GM19025 (cell line): ENCODE measurements at regions not wholly inside any gene's neighbourhood (a gene's known extent, or its start where the extent isn't known, plus 50 kb on each side); places are given as distances from the start of the nearest gene placed in this dataset.
"Not testable (repeated sequence)": the region's sequence is repeated elsewhere in the genome, so short reads cannot be mapped to it uniquely, and the experiment has no call there.

ENCODE experiments used
- ATAC-seq: cut with Tn5 transposase; IDR thresholded peaks from one replicate; pipeline ENCODE4 v1.9.1; 2021; ENCODE audit warnings: mild to moderate bottlenecking, low read depth, moderate library complexity; ENCODE audit not compliant: unreplicated experiment

DNA sequence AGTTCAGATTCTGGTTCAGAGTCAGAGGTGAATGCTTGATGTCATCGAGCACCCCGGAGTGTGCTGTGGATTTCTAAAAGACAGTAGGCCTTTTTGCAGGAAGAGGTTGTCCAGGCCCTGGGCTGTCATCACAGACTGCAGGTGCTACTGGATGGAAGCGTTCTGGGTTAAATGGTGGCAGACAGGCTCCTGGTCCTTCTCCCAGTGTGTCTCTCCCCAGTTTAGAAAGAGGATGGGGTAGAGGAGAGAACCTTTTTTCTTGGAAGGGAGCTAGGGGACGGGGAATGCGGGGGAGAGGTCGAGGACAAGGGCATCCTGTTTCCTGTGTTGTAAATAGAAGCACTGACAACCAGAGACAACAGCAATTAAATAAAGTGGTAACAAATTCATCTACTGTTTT, 102.3 kb upstream of the NUDT6 start:
- no peak for ATAC-seq

GRCh38 chr4:123025398-123025797, 103.0 kb upstream of the NUDT6 start:
- ATAC-seq = no peak

DNA sequence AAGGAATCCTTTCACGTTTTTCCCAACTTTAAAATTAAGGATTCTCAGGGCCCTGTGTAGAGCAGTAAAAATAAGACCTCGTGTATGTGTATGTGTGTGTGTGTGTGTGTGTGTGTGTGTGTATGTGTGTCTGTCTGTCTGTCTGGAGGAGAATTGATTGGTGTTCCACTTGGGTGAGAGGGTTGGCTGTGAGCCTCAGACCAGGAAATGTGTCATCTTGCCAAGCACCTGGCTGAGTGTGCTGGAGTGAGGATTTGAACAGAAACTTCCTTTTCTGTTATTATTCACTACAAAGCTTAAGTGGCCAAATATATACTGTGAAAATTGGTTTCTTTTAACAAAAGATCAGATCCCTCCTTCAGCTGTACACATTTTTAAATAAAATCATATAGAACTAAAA, 103.6 kb upstream of the NUDT6 start:
- not testable (repeated sequence) for ATAC-seq

DNA sequence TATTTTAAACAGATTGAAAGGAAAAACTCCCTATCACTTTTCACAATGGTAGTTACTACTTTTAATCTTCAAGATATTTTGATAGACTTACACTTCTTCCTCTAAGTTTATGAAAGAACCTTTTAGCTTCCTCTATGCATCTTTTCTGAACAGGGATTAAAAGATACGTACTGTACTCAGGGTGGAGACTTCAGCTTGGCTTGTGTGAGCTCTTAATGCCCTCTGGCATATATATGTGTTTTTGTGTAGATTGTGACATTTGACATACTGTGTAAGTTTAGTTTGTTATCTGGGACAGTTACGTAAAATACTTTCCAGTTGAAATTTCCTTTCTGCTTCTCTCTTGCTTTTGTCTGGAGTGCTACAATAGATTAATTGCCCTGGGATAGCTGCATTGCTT, 109.3 kb upstream of the NUDT6 start:
- ATAC-seq = no peak

DNA sequence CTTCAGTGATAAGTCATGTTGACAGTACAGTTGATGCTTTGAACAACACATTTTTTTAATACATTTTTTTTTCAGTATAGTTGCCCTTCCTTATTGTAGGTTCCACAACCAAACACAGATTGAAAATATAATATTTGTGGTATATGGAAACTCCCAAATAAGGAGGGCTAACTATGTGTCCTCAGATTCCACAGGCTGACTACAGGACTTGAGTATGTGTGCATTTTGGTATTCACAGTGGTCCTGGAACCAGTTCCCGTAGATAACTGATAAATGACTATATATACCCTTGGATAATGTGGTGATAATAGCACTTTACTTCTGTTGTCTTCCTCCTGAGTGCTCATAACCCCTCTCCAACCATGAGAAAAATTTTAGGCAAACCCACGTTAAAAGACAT, 111.6 kb upstream of the NUDT6 start:
- no peak for ATAC-seq

DNA sequence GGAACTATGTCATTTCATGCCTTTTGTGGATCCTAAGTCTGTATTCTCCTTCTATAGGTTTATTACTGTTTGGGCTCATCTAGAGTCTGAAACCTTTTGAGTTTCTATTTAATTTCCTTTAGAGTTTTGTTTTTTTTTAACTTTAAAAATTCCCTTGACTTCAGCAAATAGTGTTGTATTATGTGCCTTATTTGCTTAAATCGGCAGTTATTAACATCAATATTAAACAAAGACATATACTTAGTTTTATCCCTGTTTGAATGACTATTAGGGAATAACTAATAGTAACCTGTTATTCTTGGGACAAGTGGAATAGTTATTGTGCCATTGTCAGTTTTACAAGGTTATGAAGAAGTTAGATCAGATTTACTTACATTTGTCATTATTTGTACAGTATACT, 112.8 kb upstream of the NUDT6 start:
- no peak for ATAC-seq

DNA sequence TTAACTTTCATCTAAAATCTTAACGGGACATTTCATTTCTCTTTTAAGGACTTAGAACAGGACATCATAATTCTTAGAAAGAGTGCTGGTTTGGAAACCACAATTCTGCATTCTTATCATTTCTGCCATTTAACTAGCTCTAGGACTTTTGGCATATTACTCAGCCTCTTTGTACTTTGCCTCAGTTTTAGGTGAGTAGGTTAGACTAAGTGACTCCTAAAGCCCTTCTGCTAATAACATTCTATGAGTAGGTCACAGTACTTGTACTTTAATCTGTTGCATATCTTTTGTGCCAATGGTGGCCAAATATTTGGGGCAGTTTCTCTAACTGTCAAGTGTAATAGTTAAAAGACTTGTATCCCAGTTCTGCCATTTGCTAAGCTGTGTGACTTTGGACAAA, 115.4 kb upstream of the NUDT6 start:
- no peak for ATAC-seq

DNA sequence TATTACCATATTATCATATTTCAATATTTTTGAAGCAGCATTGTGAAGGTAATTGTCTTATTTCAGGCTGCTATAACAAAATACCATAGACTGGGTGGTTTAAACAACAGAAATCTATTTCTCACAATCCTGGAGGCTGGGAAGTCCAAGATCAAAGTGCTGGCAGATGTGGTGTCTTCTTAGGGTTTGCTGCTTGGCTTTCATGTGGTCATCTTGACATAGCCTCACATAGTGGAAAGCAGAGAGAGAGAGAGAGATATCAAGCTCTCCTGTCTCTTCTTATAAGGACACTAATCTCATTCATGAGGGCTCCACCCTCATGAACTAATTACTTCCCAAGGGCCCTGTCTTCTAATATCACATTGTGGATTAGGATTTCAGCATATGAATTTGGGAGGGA, 119.7 kb upstream of the NUDT6 start:
- no peak for ATAC-seq

- ATAC-seq = no peak
Observed at GRCh38 chr4:123043013-123043412, 120.6 kb upstream of the NUDT6 start.

DNA sequence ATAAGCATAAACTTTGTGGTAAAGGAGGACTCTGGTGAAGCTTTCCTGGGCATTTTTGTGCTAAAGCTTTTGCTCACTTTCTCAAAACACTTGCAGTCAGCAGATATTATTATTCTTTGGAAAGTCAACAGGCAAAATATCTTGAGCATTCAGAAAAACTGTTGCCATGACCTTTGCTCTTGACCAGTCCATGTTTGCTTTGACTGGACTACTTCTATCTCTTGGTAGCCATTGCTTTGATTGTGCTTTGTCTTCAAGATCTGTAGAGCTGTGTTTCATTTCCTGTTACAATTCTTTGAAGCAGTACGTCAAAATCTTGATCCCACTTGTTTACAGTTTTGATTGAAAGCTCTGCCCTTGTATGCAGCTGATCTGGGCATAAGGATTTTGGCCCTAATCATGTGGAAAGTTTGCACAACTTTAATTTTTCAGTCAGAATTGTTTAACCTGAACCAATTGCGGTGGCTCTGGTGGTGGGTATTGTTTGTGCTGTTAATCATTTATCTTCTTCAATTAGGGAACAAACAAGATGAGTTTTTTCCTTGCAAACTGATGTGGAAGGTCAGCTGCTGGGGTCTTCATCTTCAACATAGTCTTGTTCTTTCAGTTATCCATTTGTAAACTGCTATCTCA, 121.5 kb upstream of the NUDT6 start:
- ATAC-seq = no peak

- ATAC-seq = no peak
Observed at GRCh38 chr4:123046096-123046495, 123.7 kb upstream of the NUDT6 start.

DNA sequence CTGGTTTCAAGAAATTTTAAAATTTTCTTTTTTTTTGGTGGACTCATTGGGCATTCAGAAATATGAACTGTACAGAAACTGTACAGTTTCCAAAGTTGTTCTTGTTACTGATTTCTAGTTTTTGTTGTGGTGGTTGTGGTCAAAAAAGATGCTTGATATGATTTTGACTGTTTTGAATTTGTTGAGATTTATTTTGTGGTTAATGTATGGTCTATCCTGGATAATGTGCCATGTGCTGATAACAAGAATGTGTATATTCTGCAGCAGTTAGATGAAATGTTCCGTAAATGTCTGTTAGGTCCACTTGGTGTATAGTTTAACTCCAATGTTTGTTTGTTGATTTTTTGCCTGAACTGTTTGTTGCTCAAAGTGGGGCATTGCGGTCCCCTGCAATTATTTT, 127.6 kb upstream of the NUDT6 start:
- ATAC-seq = no peak

DNA sequence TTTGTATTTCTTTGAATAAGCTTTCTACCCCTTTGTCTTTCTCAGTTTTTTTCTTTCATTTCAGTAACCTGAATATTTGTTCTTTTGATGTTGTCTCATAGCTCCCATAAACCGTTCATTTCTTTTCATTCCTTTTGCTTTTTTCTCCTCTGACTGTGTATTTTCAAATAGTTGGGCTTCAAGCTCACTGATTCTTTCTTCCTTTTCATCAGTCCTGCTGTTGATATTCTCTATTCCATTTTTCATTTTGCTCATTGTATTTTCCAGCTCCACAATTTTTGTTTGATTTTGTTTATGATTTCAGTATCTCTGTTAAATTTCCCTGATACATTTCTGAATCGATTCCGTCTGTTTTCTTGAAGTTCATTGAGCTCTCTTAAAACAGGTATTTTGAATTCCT, 129.6 kb upstream of the NUDT6 start:
- ATAC-seq = no peak

DNA sequence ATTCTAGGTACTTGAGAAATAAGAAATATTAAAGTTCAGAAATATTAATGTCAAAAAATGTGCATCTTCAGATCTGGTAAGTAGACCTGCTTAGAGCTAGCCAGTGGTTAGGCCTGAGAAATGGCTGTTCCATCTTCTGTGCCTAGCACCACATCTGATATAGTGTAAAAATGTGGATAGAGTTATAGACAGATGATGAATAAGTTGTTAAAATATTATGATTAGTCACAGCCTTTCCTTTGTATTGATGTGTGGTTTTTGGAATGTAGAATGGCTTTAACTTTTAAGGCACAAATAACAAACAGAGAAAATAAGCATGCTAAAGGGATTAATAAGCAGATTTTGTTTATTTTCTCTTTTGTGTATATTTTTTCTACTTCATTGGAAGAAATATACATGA, 133.5 kb upstream of the NUDT6 start:
- ATAC-seq = no peak

- no peak for ATAC-seq
Observed at GRCh38 chr4:123060039-123060770, 137.8 kb upstream of the NUDT6 start.

- ATAC-seq = no peak
Observed at GRCh38 chr4:123064390-123064789, 142.0 kb upstream of the NUDT6 start.

DNA sequence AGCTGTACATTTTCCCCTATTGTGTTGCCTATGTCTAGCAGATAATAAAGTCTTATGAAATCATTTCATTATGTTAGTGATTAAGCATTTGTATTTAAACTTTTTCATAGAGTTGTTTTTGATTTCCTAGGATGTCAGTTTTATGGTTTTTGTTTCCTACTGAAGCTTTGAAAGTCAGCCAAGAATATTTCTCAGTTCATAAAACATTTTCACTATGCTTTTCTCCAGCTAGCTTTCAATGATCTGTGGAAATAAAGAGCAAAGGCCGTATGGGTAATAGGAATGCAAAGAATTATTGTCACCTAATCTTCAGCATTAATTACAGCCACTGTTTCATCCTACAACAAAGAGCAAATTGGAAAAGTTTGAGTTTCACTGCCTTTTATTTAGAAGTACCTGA, 145.7 kb upstream of the NUDT6 start:
- ATAC-seq = no peak

- no peak for ATAC-seq
Observed at GRCh38 chr4:123072060-123072459, 149.7 kb upstream of the NUDT6 start.

GRCh38 chr4:123073650-123074049, 151.3 kb upstream of the NUDT6 start:
- no peak for ATAC-seq

DNA sequence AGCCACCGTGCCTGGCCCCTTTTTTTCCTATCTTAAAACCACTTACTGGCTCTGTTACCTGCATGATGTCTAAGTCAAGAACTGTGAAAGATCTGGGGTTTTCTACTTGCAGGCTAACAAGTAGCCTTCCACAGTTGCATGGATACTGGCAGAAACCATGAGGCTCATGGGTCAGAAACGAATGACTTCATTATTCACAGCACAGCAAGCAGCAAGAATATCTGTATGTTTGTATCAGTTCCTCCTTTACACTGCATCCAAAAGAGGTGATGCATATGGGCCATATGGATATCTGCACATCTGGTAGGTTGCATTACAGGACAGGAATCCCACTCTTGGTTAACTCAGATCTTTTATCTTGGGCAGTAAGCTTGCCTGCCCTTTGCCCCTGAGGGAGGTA, 154.9 kb upstream of the NUDT6 start:
- ATAC-seq = no peak

DNA sequence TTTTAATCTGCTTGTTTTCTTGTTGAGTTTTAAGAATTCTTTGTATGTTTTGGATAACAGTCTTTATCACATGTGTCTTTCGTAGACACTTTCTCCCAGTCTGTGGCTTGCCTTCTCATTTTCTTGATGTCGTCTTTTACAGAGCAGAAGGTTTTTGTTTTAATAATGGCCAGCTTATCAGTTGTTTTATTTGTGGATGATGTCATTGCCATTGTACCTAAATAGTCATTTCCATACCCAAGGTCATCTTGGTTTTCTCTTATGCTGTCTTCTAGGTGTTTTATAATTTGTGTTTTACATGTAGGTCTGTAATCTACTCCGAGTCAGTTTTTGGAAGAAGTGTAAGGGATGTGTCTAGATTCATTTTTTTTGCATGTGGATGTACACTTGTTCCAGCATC, 159.6 kb upstream of the NUDT6 start:
- no peak for ATAC-seq

DNA sequence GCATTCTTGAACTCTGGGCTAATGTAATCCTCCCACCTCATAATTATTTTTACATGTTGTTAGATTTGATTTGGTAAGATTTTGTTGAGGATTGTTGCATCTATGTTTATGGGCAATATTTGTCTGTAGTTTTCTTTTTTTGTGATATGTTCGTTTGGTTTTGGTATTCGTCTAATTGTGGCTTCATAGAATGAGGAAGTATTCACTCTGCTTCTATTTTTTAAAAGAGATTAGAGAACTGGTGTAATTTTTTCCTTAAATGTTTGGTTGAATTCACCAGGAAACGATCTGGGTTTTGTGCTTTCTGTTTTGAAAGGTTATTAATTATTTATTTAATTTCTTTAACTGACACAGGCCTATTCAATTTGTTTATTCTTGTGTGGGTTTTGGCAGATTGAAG, 161.2 kb upstream of the NUDT6 start:
- ATAC-seq = no peak

DNA sequence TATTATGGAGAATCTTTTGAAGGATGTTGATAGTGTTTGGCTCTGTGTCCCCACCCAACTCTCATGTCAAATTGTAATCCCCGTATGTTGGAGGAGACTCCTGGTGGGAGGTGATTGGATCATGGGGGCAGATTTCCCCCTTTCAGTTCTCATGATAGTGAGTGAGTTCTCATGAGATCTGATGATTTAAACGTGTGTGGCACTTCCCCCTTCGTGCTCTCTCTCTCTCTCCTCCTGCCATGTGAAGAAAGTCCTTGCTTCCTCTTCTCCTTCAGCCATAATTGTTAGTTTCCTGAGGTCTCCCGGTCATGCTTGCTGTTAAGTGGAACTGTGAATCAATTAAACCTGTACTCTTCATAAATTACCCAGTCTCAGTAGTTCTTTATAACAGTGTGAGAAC, 166.1 kb upstream of the NUDT6 start:
- ATAC-seq = no peak
